SK-N-SH treated with all-trans-retinoic acid at 6 μM for 48 hours (cell line): ENCODE measurements at regions not wholly inside any gene's neighbourhood (a gene's known extent, or its start where the extent isn't known, plus 50 kb on each side); places are given as distances from the start of the nearest gene placed in this dataset.

Experiments used
- ATAC-seq: fragments of 200-7000 bp; cut with Tn5 transposase; 3 replicates; pipeline ENCODE4 v1.9.1; 2020; ENCODE audit warnings: mild to moderate bottlenecking, moderate library complexity
- ARNTL ChIP-seq: fragments of 450-650 bp; formaldehyde crosslinking; IDR thresholded peaks from 2 replicates; pipeline ENCODE4 v1.5.0; 2020; ENCODE audit warnings: low read depth, mild to moderate bottlenecking, moderate library complexity, borderline replicate concordance
- CREB5 ChIP-seq: fragments of 250-450 bp; sonication (Bioruptor Pico); IDR thresholded peaks from 2 replicates; pipeline ENCODE4 v1.5.1; 2020; ENCODE audit warnings: low read depth, mild to moderate bottlenecking, moderate library complexity
- CSDC2 ChIP-seq: fragments of 250-450 bp; sonication (Bioruptor Pico); IDR thresholded peaks from 2 replicates; pipeline ENCODE4 v1.5.0; 2020; ENCODE audit warnings: mild to moderate bottlenecking, moderate library complexity
- CSRNP3 ChIP-seq: fragments of 250-450 bp; sonication (Bioruptor Pico); IDR thresholded peaks from 2 replicates; pipeline ENCODE4 v1.5.1; 2021; ENCODE audit warnings: mild to moderate bottlenecking, moderate library complexity
- ESRRG ChIP-seq: fragments of 250-450 bp; sonication (Bioruptor Pico); IDR thresholded peaks from 2 replicates; pipeline ENCODE4 v1.6.1; 2021; ENCODE audit warnings: mild to moderate bottlenecking
- ISL1 ChIP-seq: fragments of 250-450 bp; sonication (Bioruptor Pico); IDR thresholded peaks from 2 replicates; pipeline ENCODE4 v2.1.2; 2022; ENCODE audit warnings: mild to moderate bottlenecking, moderate library complexity
- POU6F1 ChIP-seq: fragments of 250-450 bp; sonication (Bioruptor Pico); IDR thresholded peaks from 2 replicates; pipeline ENCODE4 v1.8.0; 2021; ENCODE audit warnings: low read depth, mild to moderate bottlenecking, moderate library complexity, borderline replicate concordance
- PPARA ChIP-seq: fragments of 250-450 bp; sonication (Bioruptor Pico); IDR thresholded peaks from 2 replicates; pipeline ENCODE4 v1.5.0; 2020; ENCODE audit warnings: mild to moderate bottlenecking, borderline replicate concordance
- SNAI2 ChIP-seq: fragments of 250-450 bp; sonication (Bioruptor Pico); IDR thresholded peaks from 2 replicates; pipeline ENCODE4 v1.5.0; 2020; ENCODE audit warnings: mild to moderate bottlenecking, moderate library complexity
- TOX ChIP-seq: fragments of 250-450 bp; sonication (Bioruptor Pico); IDR thresholded peaks from 2 replicates; pipeline ENCODE4 v1.8.0; 2021; ENCODE audit warnings: mild to moderate bottlenecking, moderate library complexity, borderline replicate concordance
- ZC3H10 ChIP-seq: fragments of 250-450 bp; sonication (Bioruptor Pico); IDR thresholded peaks from 2 replicates; pipeline ENCODE4 v1.5.1; 2021; ENCODE audit warnings: mild to moderate bottlenecking, moderate library complexity
- ZFP30 ChIP-seq: fragments of 450-650 bp; formaldehyde crosslinking; IDR thresholded peaks from 2 replicates; pipeline ENCODE4 v1.5.0; 2022; ENCODE audit warnings: mild to moderate bottlenecking, moderate library complexity
- ZNF70 ChIP-seq: fragments of 450-650 bp; formaldehyde crosslinking; IDR thresholded peaks from 2 replicates; pipeline ENCODE4 v1.5.0; 2020; ENCODE audit warnings: mild to moderate bottlenecking, moderate library complexity
- TF ChIP-seq, protein P1 (sequence below): fragments of 250-450 bp; sonication (Bioruptor Pico); IDR thresholded peaks from 2 replicates; pipeline ENCODE4 v1.8.0; 2020; ENCODE audit warnings: mild to moderate bottlenecking, moderate library complexity, borderline replicate concordance
- TF ChIP-seq, protein P2 (sequence below): fragments of 250-450 bp; sonication (Bioruptor Pico); IDR thresholded peaks from 2 replicates; pipeline ENCODE4 v1.5.0; 2020; ENCODE audit warnings: mild to moderate bottlenecking, moderate library complexity

- TF ChIP-seq SNAI2 (no peak), CSDC2 (no peak)
- no peak for ATAC-seq
Measured at GRCh38 chr4:79471309-79471708, 63.3 kb upstream of the GK2 start.

GRCh38 chr4:79467246-79467932 is 59.4 kb upstream of the GK2 start:
- ATAC-seq: peak; percentile 63
- TF ChIP-seq PPARA (CRISPR knock-in tag) (no peak), CSRNP3 (CRISPR knock-in tag) (no peak), SNAI2 (no peak), CREB5 (no peak), TOX (CRISPR knock-in tag) (no peak), ZC3H10 (no peak), ISL1 (CRISPR knock-in tag) (no peak), ZNF70 (no peak), POU6F1 (CRISPR knock-in tag) (no peak)
- TF ChIP-seq, protein P1, sequence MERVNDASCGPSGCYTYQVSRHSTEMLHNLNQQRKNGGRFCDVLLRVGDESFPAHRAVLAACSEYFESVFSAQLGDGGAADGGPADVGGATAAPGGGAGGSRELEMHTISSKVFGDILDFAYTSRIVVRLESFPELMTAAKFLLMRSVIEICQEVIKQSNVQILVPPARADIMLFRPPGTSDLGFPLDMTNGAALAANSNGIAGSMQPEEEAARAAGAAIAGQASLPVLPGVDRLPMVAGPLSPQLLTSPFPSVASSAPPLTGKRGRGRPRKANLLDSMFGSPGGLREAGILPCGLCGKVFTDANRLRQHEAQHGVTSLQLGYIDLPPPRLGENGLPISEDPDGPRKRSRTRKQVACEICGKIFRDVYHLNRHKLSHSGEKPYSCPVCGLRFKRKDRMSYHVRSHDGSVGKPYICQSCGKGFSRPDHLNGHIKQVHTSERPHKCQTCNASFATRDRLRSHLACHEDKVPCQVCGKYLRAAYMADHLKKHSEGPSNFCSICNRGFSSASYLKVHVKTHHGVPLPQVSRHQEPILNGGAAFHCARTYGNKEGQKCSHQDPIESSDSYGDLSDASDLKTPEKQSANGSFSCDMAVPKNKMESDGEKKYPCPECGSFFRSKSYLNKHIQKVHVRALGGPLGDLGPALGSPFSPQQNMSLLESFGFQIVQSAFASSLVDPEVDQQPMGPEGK (CRISPR knock-in tag): no peak
- TF ChIP-seq, protein P2, sequence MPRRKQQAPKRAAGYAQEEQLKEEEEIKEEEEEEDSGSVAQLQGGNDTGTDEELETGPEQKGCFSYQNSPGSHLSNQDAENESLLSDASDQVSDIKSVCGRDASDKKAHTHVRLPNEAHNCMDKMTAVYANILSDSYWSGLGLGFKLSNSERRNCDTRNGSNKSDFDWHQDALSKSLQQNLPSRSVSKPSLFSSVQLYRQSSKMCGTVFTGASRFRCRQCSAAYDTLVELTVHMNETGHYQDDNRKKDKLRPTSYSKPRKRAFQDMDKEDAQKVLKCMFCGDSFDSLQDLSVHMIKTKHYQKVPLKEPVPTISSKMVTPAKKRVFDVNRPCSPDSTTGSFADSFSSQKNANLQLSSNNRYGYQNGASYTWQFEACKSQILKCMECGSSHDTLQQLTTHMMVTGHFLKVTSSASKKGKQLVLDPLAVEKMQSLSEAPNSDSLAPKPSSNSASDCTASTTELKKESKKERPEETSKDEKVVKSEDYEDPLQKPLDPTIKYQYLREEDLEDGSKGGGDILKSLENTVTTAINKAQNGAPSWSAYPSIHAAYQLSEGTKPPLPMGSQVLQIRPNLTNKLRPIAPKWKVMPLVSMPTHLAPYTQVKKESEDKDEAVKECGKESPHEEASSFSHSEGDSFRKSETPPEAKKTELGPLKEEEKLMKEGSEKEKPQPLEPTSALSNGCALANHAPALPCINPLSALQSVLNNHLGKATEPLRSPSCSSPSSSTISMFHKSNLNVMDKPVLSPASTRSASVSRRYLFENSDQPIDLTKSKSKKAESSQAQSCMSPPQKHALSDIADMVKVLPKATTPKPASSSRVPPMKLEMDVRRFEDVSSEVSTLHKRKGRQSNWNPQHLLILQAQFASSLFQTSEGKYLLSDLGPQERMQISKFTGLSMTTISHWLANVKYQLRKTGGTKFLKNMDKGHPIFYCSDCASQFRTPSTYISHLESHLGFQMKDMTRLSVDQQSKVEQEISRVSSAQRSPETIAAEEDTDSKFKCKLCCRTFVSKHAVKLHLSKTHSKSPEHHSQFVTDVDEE (CRISPR knock-in tag): no peak
- TF ChIP-seq, all 23 proteins: peak for 0

DNA sequence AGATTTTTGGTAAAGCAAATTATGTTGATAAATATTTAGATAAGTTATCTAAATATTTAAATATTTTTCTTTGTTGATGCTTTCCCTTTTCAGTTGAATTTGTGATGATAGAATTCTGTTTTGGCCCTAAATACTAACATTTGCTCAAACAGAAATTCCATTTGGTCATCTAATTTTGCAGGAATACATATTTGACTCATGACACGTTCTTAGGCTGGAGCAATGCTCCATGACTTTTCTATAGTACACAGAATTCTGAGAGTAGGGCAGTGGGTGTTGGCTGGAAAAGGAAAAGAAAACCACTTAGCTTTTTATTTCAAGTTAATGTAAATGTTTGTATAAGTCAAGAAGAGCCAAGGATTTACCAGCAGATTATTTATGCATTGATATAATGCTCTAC is 58.6 kb upstream of the GK2 start:
- TF ChIP-seq CSDC2 (no peak), PPARA (CRISPR knock-in tag) (no peak), ESRRG (no peak), ZFP30 (CRISPR knock-in tag) (no peak), ARNTL (CRISPR knock-in tag) (no peak)
- TF ChIP-seq, protein P2 (CRISPR knock-in tag): no peak
- TF ChIP-seq, protein P1 (CRISPR knock-in tag): no peak

More for the DNA sequence above, 58.6 kb upstream of the GK2 start:
- ATAC-seq: peak; percentile 35; the same call in 1 of the 3 replicates
